ENCODE measurements at regions not wholly inside any gene's neighbourhood (a gene's known extent, or its start where the extent isn't known, plus 50 kb on each side); places are given as distances from the start of the nearest gene placed in this dataset.

DNA sequence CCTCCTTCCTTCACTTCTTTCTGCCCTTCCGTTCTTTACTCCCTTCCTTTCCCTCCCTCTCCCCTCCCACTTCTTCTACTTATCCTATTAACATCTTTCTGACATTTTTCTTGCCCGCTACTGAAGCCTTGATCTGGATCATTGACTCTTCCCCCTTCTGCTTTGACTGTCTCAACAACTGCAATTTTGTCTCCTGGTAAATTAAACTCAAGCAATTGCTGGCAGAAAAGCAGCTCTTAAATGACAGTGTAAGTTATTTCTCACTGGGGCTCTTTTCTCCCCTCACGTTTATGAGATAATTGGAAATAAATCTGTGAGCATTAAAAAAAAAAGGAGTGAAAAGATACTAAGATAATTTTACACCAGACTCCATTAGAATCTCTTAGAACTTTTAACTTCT is 120.0 kb downstream of the SLC17A6 start:
- WGBS (ENCODE audit: insufficient coverage): 39% methylated on average over 2 of the region's 3 CpGs
- H3K27me3 ChIP-seq (replicated peaks in 1 of 4; ENCODE audit: control extremely low read depth in 1 of 4, control insufficient read depth in 3 of 4, insufficient read depth in 4 of 4, low read length in 3 of 4): no peaks in the 10 kb centered on the region
- no peaks in the 10 kb centered on the region for H4K20me1 ChIP-seq (ENCODE audit: control insufficient read depth, insufficient read depth, low read length, poor library complexity, severe bottlenecking)
- H3K27me3 Mint-ChIP-seq: no peaks in the 10 kb centered on the region
- TF ChIP-seq EZH2 (IDR thresholded peaks at IDR 0.05; ENCODE audit: borderline replicate concordance, insufficient read depth, low read depth, low read length, poor library complexity, severe bottlenecking) (no peak), CTCF (IDR thresholded peaks at IDR 0.05) (no peak)
- no peak overlapping the region for H3K27ac ChIP-seq (ENCODE audit: low read length in 2 of 2)
- CTCF ChIA-PET: no interaction called here
- POLR2A ChIA-PET: no interaction called here
- H3K4me1 ChIP-seq (ENCODE audit: control insufficient read depth in 2 of 2, insufficient read depth in 2 of 2, low read length in 2 of 2): no peaks in the 10 kb centered on the region
- ATAC-seq (ENCODE audit: low read depth) (no peak), DNase-seq (no peak)
- no peak overlapping the region for H3K27ac Mint-ChIP-seq
- no peaks in the 10 kb centered on the region for H3K79me2 ChIP-seq (ENCODE audit: control insufficient read depth, insufficient read depth, low read length)
- H3K9me3 Mint-ChIP-seq (ENCODE audit: insufficient read depth): no peaks in the 10 kb centered on the region
- no peak overlapping the region for H3K4me3 ChIP-seq (ENCODE audit: control extremely low read depth in 1 of 5, extremely low read depth in 1 of 5, insufficient read depth in 1 of 5, low read depth in 2 of 5, low read length in 4 of 5)
- no peak overlapping the region for H3K4me3 Mint-ChIP-seq
- H3K4me1 Mint-ChIP-seq: no peaks in the 10 kb centered on the region
- no peaks in the 10 kb centered on the region for H3K36me3 ChIP-seq (replicated peaks in 1 of 2; ENCODE audit: control extremely low read depth in 1 of 2, control insufficient read depth in 1 of 2, extremely low read depth in 1 of 2, insufficient read depth in 2 of 2, low read length in 1 of 2)
- H3K9ac ChIP-seq (ENCODE audit: low read length): no peak overlapping the region
- H3K4me2 ChIP-seq (replicated peaks; ENCODE audit: low read depth, low read length, poor library complexity, severe bottlenecking): no peak overlapping the region
- intact Hi-C loops (cut with micrococcal nuclease): no loop called here
- H2AFZ ChIP-seq (ENCODE audit: insufficient read depth, low read depth, low read length, poor library complexity, severe bottlenecking): no peak overlapping the region
- H3K9me3 ChIP-seq (ENCODE audit: control extremely low read depth in 1 of 3, control insufficient read depth in 2 of 3, insufficient read depth in 1 of 3, low read length in 2 of 3): no peaks in the 10 kb centered on the region

DNA sequence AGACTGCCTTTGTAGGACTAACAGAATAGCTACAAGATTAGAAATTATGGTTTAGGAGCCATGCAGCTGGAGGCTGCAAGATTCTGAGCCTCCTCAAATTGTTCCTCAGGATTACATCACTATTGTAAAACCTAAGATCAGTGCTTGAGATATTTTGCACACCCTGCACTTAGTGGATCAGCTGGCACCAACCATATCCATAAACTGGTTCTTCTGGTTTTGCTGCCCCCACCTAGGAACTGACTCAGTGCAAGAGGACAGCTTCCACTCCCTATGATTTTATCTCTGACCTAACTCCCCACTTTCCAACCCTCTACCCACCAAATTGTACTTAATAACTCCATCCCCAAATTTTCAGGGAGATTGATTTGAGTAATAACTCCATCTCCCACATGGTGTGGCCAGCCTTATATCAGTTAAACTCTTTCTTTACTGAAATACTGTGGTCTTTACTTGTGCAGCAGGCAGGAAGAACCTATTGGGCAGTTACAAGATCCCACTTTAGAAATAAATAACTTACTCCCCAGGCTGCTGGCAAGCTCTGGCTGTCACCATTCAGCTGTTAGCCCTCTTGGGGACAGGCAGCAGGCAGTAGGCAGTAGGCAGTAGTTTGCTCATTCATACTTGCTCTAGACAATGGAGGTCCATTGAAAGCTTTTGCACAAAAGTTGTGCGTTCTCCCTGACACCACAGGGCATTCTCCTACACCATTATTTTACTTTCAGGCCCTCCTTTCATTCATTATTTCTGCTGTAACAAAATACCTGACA is 119.0 kb downstream of the SLC17A6 start:
- Histone ChIP-seq H3K27ac (ENCODE audit: low read length in 2 of 2) (no peak overlapping the region), H3K9ac (ENCODE audit: low read length) (no peak overlapping the region), H3K4me1 (ENCODE audit: control insufficient read depth in 2 of 2, insufficient read depth in 2 of 2, low read length in 2 of 2) (no peaks in the 10 kb centered on the region), H3K9me3 (ENCODE audit: control extremely low read depth in 1 of 3, control insufficient read depth in 2 of 3, insufficient read depth in 1 of 3, low read length in 2 of 3) (no peaks in the 10 kb centered on the region), H3K36me3 (replicated peaks in 1 of 2; ENCODE audit: control extremely low read depth in 1 of 2, control insufficient read depth in 1 of 2, extremely low read depth in 1 of 2, insufficient read depth in 2 of 2, low read length in 1 of 2) (no peaks in the 10 kb centered on the region), H3K4me3 (ENCODE audit: control extremely low read depth in 1 of 5, extremely low read depth in 1 of 5, insufficient read depth in 1 of 5, low read depth in 2 of 5, low read length in 4 of 5) (no peak overlapping the region), H2AFZ (ENCODE audit: insufficient read depth, low read depth, low read length, poor library complexity, severe bottlenecking) (no peak overlapping the region), H3K27me3 (replicated peaks in 1 of 4; ENCODE audit: control extremely low read depth in 1 of 4, control insufficient read depth in 3 of 4, insufficient read depth in 4 of 4, low read length in 3 of 4) (no peaks in the 10 kb centered on the region), H3K4me2 (replicated peaks; ENCODE audit: low read depth, low read length, poor library complexity, severe bottlenecking) (no peak overlapping the region), H3K79me2 (ENCODE audit: control insufficient read depth, insufficient read depth, low read length) (no peaks in the 10 kb centered on the region), H4K20me1 (ENCODE audit: control insufficient read depth, insufficient read depth, low read length, poor library complexity, severe bottlenecking) (no peaks in the 10 kb centered on the region)
- ATAC-seq (ENCODE audit: low read depth) (no peak), DNase-seq (no peak)
- no peaks in the 10 kb centered on the region for H3K27me3 Mint-ChIP-seq
- intact Hi-C loops (cut with micrococcal nuclease): no loop called here
- no peaks in the 10 kb centered on the region for H3K9me3 Mint-ChIP-seq (ENCODE audit: insufficient read depth)
- TF ChIP-seq EZH2 (IDR thresholded peaks at IDR 0.05; ENCODE audit: borderline replicate concordance, insufficient read depth, low read depth, low read length, poor library complexity, severe bottlenecking): no peak
- no peak for TF ChIP-seq CTCF (IDR thresholded peaks at IDR 0.05)
- H3K4me3 Mint-ChIP-seq: no peak overlapping the region
- H3K27ac Mint-ChIP-seq: no peak overlapping the region
- 100% methylated on average over 1 of the region's 1 CpG for WGBS (ENCODE audit: insufficient coverage)
- H3K4me1 Mint-ChIP-seq: no peaks in the 10 kb centered on the region
- POLR2A ChIA-PET: no interaction called here
- CTCF ChIA-PET: no interaction called here

Data from B cell (primary cell).